ENCODE measurements at regions not wholly inside any gene's neighbourhood (a gene's known extent, or its start where the extent isn't known, plus 50 kb on each side); places are given as distances from the start of the nearest gene placed in this dataset.

DNA sequence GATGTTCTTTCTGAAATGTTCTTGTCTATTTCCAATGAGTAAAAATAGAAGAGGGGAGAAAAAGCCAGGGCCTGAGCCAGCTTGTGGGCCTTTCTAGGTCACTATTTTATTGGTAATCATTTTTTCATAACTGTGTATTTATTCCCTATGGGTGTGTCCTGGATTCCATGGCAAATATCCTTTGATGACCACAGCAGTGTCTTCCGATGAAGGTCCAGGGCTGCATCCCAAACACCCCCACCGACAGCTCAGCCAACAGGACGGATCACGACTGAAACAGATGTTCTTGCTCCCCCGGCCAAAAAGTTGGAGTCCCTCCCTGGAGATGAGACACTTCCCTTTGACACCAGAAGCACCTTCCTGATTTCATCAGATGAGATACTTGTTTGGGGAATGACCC is 105.4 kb upstream of the PLEKHG1 start:
- TF ChIP-seq RFX5 (IDR thresholded peaks at IDR 0.05; ENCODE audit: borderline replicate concordance, low read depth, low read length): no peak
- no peak for TF ChIP-seq CEBPB (IDR thresholded peaks at IDR 0.05; ENCODE audit: low read depth, low read length)
- TF ChIP-seq YY1 (IDR thresholded peaks at IDR 0.05; ENCODE audit: low read depth, low read length): no peak
- TF ChIP-seq, protein P1, sequence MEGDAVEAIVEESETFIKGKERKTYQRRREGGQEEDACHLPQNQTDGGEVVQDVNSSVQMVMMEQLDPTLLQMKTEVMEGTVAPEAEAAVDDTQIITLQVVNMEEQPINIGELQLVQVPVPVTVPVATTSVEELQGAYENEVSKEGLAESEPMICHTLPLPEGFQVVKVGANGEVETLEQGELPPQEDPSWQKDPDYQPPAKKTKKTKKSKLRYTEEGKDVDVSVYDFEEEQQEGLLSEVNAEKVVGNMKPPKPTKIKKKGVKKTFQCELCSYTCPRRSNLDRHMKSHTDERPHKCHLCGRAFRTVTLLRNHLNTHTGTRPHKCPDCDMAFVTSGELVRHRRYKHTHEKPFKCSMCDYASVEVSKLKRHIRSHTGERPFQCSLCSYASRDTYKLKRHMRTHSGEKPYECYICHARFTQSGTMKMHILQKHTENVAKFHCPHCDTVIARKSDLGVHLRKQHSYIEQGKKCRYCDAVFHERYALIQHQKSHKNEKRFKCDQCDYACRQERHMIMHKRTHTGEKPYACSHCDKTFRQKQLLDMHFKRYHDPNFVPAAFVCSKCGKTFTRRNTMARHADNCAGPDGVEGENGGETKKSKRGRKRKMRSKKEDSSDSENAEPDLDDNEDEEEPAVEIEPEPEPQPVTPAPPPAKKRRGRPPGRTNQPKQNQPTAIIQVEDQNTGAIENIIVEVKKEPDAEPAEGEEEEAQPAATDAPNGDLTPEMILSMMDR (IDR thresholded peaks at IDR 0.05; ENCODE audit: control extremely low read depth in 1 of 3, insufficient read depth in 1 of 3, low read depth in 1 of 3, low read length in 3 of 3): no peak
- TF ChIP-seq RXRA (IDR thresholded peaks at IDR 0.05; ENCODE audit: insufficient read depth, low read depth, low read length): no peak
- no peak for TF ChIP-seq RAD21 (IDR thresholded peaks at IDR 0.05 in 1 of 2, conservative IDR thresholded peaks at IDR 0.05 in 1 of 2; ENCODE audit: low read depth in 2 of 2, low read length in 2 of 2)
- TF ChIP-seq TCF12 (IDR thresholded peaks at IDR 0.05; ENCODE audit: low read depth, low read length): no peak

All from H1 (cell line).